Cardiac fibroblast (primary cell): ENCODE measurements at regions not wholly inside any gene's neighbourhood (a gene's known extent, or its start where the extent isn't known, plus 50 kb on each side); places are given as distances from the start of the nearest gene placed in this dataset.
"Not testable (repeated sequence)": the region's sequence is repeated elsewhere in the genome, so short reads cannot be mapped to it uniquely, and the experiment has no call there.

Experiments used
- DNase-seq, 2 donors: peaks; one replicate each; pipeline versions ENCODE4 v3.0.0 to v3.0.0-alpha.2; 2010; ENCODE audit warnings: low read depth in 2 of 2
- H3K4me3 ChIP-seq, 2 donors: replicated peaks in 1 of 2; 1 replicate in 1 of 2; 2 replicates in 1 of 2; pipeline ENCODE4 v1.5.1; 2011; ENCODE audit warnings: low read depth in 2 of 2, low read length in 2 of 2, mild to moderate bottlenecking in 2 of 2, moderate library complexity in 1 of 2
- CTCF ChIP-seq: IDR thresholded peaks from one replicate; pipeline ENCODE4 v1.5.1; 2011; ENCODE audit warnings: low read depth, mild to moderate bottlenecking, low read length, inconsistent platforms

- no peak for DNase-seq
- no peak for TF ChIP-seq CTCF
- H3K4me3 ChIP-seq = no peak overlapping the region
Measured at GRCh38 chr6:178119-178518, 114.2 kb upstream of the DUSP22 start.

DNA sequence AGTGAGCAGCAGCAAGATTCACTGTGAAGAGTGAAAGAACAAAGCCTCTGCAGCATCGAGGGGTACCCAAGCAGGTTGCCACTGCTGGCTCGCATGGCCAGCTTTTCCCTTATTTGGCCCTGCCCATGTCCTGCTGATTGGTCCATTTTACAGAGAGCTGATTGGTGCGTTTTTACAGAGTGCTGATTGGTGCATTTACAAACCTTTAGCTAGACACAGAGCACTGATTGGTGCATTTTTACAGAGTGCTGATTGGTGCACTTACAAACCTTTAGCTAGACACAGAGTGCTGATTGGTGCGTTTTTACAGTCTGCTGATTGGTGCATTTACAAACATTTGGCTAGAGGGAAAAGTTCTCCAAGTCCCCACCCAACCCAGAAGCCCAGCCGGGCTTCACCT is 113.4 kb upstream of the DUSP22 start:
- not testable (repeated sequence) for H3K4me3 ChIP-seq, DNase-seq

GRCh38 chr6:179340-179950 is 112.8 kb upstream of the DUSP22 start:
- DNase-seq = no peak
- no peak overlapping the region for H3K4me3 ChIP-seq
- no peak for TF ChIP-seq CTCF

DNA sequence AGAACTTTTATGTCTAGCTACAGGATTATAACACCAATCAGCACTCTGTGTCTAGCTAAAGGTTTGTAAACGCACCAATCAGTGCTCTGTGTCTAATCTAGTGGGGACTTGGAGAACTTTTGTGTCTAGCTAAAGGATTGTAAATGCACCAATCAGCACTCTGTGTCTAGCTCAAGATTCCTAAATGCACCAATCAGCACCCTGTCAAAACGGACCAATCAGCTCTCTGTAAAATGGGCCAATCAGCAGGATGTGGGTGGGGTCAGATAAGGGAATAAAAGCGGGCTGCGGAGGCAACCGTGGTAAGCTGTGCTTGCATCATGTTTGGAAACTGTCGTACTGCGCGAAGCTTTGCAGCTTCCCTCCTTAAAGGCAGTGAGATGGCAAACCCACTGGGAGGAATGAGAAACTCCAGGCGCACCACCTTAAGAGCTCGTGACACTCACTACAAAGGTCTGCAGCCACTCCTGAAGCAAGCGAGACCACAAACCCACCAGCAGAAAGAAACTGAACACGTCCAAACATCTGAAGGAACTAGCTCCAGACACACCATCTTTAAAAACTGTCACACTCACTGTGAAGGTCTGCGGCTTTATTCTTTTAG is 112.1 kb upstream of the DUSP22 start:
- DNase-seq = not testable (repeated sequence)

GRCh38 chr6:181049-181654 is 111.1 kb upstream of the DUSP22 start:
- no peak for TF ChIP-seq CTCF
- DNase-seq = no peak
- H3K4me3 ChIP-seq = no peak overlapping the region

More for the DNA sequence above, 112.1 kb upstream of the DUSP22 start:
- H3K4me3 ChIP-seq = not testable (repeated sequence)

DNA sequence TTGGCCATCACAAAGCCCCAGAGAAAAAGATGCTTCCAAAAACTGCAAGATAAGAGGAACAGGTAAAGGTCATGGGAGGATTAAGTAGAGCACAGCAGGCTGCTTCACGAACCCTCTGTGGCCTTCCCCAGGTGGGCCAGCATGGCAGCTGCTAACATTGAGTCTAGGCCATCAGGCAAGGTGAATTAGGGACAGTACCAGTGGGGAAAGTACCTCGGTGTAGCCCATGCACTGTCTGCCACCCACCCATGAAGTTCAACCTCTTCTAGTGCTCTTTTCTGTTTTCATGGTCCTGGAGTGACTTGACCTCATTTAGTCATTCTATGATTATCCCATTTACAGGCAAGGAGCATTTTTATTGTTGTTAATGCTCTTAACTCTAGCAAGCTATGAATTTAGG is 108.6 kb upstream of the DUSP22 start:
- TF ChIP-seq CTCF = no peak
- H3K4me3 ChIP-seq = no peak overlapping the region
- DNase-seq = no peak

DNA sequence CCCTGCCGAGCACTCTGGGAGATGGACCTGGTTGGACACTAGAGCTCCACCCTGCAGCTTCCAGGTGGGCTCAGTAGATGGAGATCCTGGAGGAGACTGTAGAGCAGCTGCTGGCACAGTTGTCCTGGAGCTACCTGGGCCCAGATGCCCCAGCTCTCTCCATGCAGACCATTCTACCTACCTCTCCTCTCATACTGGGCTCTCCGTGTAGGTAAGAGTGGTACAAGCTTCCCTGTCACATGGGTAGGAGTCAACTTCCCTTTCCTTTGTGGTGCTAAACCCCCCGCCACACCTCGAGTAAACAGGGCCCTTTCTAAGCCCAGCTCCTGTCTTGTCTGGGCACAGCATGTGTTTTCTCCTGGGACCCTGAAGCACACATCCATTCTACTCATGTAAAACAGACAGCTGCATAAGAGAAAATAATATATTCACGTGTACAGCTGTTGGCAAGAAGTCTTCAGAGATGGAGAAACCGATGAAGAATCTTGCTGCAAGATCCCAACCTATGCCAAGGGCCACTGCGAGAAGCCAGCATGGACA is 108.1 kb upstream of the DUSP22 start:
- TF ChIP-seq CTCF = no peak
- no peak for DNase-seq
- H3K4me3 ChIP-seq = no peak overlapping the region
